ENCODE measurements at regions not wholly inside any gene's neighbourhood (a gene's known extent, or its start where the extent isn't known, plus 50 kb on each side); places are given as distances from the start of the nearest gene placed in this dataset.

DNA sequence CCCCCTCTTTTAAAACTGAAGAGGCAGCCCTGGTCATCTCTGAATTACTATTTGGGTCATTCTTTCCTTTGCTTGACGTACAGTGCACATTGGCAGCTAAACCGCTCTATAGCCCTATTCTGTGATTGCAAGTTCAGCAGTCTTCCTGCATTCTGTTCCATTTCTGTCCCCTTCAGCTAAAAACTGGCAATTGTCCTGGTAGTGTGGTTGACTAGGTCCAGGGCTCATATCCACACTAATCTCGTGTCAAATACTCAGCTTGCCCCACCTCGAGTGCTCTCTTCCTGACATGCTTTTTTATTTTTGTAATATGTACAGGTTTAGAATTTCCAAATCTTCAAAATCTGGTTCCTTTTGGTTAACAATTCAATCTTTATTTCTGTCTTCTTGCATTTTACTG is 282.1 kb downstream of the THBS2 start:
- TF ChIP-seq POLR2A (IDR thresholded peaks at IDR 0.05) (no peak), POLR2AphosphoS5 (IDR thresholded peaks at IDR 0.05) (no peak)
- TF ChIP-seq, protein P1, sequence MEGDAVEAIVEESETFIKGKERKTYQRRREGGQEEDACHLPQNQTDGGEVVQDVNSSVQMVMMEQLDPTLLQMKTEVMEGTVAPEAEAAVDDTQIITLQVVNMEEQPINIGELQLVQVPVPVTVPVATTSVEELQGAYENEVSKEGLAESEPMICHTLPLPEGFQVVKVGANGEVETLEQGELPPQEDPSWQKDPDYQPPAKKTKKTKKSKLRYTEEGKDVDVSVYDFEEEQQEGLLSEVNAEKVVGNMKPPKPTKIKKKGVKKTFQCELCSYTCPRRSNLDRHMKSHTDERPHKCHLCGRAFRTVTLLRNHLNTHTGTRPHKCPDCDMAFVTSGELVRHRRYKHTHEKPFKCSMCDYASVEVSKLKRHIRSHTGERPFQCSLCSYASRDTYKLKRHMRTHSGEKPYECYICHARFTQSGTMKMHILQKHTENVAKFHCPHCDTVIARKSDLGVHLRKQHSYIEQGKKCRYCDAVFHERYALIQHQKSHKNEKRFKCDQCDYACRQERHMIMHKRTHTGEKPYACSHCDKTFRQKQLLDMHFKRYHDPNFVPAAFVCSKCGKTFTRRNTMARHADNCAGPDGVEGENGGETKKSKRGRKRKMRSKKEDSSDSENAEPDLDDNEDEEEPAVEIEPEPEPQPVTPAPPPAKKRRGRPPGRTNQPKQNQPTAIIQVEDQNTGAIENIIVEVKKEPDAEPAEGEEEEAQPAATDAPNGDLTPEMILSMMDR (IDR thresholded peaks at IDR 0.05) = no peak
